T-helper 2 cell (primary cell): ENCODE measurements at regions not wholly inside any gene's neighbourhood (a gene's known extent, or its start where the extent isn't known, plus 50 kb on each side); places are given as distances from the start of the nearest gene placed in this dataset.
"Not testable (repeated sequence)": the region's sequence is repeated elsewhere in the genome, so short reads cannot be mapped to it uniquely, and the experiment has no call there.

Experiments
- DNase-seq, 5 experiments: peaks; one replicate each; pipeline versions ENCODE4 v3.0.0 to v3.0.0-alpha.2; 2012 to 2022

- DNase-seq = not testable (repeated sequence)
Observed at GRCh38 chr18:12179029-12179428, 75.1 kb upstream of the CIDEA start.

- not testable (repeated sequence) for DNase-seq
Observed at GRCh38 chr18:12179697-12180577, 74.2 kb upstream of the CIDEA start.

- DNase-seq = not testable (repeated sequence)
Observed at GRCh38 chr18:12198797-12199196, 55.4 kb upstream of the CIDEA start.

GRCh38 chr18:12200186-12200585, 54.0 kb upstream of the CIDEA start:
- peak in 1 of 5 experiments; percentile 64 for DNase-seq
